HCT116 (cell line): ENCODE measurements at regions not wholly inside any gene's neighbourhood (a gene's known extent, or its start where the extent isn't known, plus 50 kb on each side); places are given as distances from the start of the nearest gene placed in this dataset.
"Not testable (repeated sequence)": the region's sequence is repeated elsewhere in the genome, so short reads cannot be mapped to it uniquely, and the experiment has no call there.

Source experiments
- ATAC-seq: fragments of 200-7000 bp; cut with Tn5 transposase; 2 replicates; pipeline ENCODE4 v1.9.1; 2020; ENCODE audit warnings: mild to moderate bottlenecking, moderate library complexity
- BruUV-seq: library from RNA; stranded (reverse); fragments of 400-500 nt; replicated peaks from 2 replicates; lab custom pipeline; 2021; lab: Mats Ljungman, UMichigan
- CTCF ChIA-PET: fragments of 300-600 bp; sonication (Branson Sonifier 250); formaldehyde crosslinking; loops from one replicate; lab custom pipeline; 2021; ENCODE audit warnings: antibody characterized with exemption; lab: Charles Lee
- POLR2A ChIA-PET: fragments of 300-600, 350-600 bp; sonication (Branson Sonifier 250); formaldehyde crosslinking; loops from one replicate; lab custom pipeline; 2021; ENCODE audit warnings: antibody characterized with exemption; lab: Charles Lee
- RAD21 ChIA-PET, 2 experiments: fragments of 300-600 bp; sonication (Branson Sonifier 250); formaldehyde crosslinking; loops; one replicate each; lab custom pipeline; 2023; ENCODE audit warnings: low total read pairs in 2 of 2; ENCODE audit not compliant: uncharacterized antibody in 2 of 2, unreplicated experiment in 2 of 2, low non-redundant PET in 1 of 2; lab: Charles Lee
- DNase-seq: peaks from one replicate; pipeline ENCODE4 v3.0.0-alpha.2; 2010; ENCODE audit warnings: low read depth, low spot score
- H2AFZ ChIP-seq: fragments of 200-600 bp; shearing (Covaris generic), sonication (generic); 2 replicates; pipeline ENCODE4 v1.6.1; 2017; ENCODE audit warnings: low read depth, mixed run types, mixed read lengths, antibody characterized with exemption, low read length; ENCODE audit not compliant: poor library complexity, severe bottlenecking
- H3K27ac ChIP-seq: 2 replicates; pipeline ENCODE4 v1.5.1; 2012; ENCODE audit warnings: low read depth, low read length
- H3K27me3 ChIP-seq: fragments of 200-600 bp; sonication (generic); 2 replicates; pipeline ENCODE4 v1.6.1; 2016; ENCODE audit warnings: mixed run types, low read length, mixed read lengths; ENCODE audit not compliant: insufficient read depth
- H3K36me3 ChIP-seq, 2 experiments: fragments of 200-500 bp in 1 of 2; fragments of 200-600 bp in 1 of 2; sonication (Bioruptor generic) in 1 of 2; sonication (generic) in 1 of 2; 2 replicates each; pipeline versions ENCODE4 v1.5.1 to v1.6.1; 2014 to 2016; ENCODE audit warnings: low read length in 2 of 2, inconsistent platforms in 1 of 2, mixed read lengths in 1 of 2, mixed run types in 1 of 2; ENCODE audit not compliant: insufficient read depth in 2 of 2, control insufficient read depth in 1 of 2
- H3K4me1 ChIP-seq, 2 experiments: fragments of 200-600 bp in 1 of 2; sonication (generic) in 1 of 2; 2 replicates each; pipeline versions ENCODE4 v1.5.1 to v1.6.1; 2012 to 2017; ENCODE audit warnings: low read length in 2 of 2, inconsistent platforms in 1 of 2, mild to moderate bottlenecking in 1 of 2, mixed read lengths in 1 of 2, mixed run types in 1 of 2, moderate library complexity in 1 of 2; ENCODE audit not compliant: insufficient read depth in 2 of 2, control insufficient read depth in 1 of 2
- H3K4me2 ChIP-seq: fragments of 200-600 bp; sonication (generic); 2 replicates; pipeline ENCODE4 v1.6.1; 2017; ENCODE audit warnings: mixed run types, low read length, mixed read lengths
- H3K4me3 ChIP-seq, 2 experiments: fragments of 200-600 bp in 1 of 2; sonication (generic) in 1 of 2; replicated peaks in 1 of 2; 2 replicates each; pipeline ENCODE4 v1.5.1; 2011 to 2016; ENCODE audit warnings: low read length in 2 of 2, control low read depth in 1 of 2, low read depth in 1 of 2, mild to moderate bottlenecking in 1 of 2, mixed read lengths in 1 of 2, mixed run types in 1 of 2
- H3K79me2 ChIP-seq: fragments of 200-600 bp; sonication (generic); 2 replicates; pipeline ENCODE4 v1.6.1; 2017; ENCODE audit warnings: mild to moderate bottlenecking, mixed run types, low read length, moderate library complexity, mixed read lengths; ENCODE audit not compliant: insufficient read depth
- H3K9ac ChIP-seq: fragments of 200-600 bp; sonication (generic); 2 replicates; pipeline ENCODE4 v1.6.1; 2016; ENCODE audit warnings: low read length, mixed read lengths
- H3K9me2 ChIP-seq: fragments of 200-600 bp; sonication (generic), shearing (Covaris generic); 2 replicates; pipeline ENCODE4 v1.6.1; 2017; ENCODE audit warnings: mixed run types, mild to moderate bottlenecking, moderate library complexity; ENCODE audit not compliant: insufficient read depth
- H3K9me3 ChIP-seq, 2 experiments: fragments of 200-500 bp in 1 of 2; fragments of 200-600 bp in 1 of 2; sonication (Bioruptor generic) in 1 of 2; sonication (generic) in 1 of 2; 2 replicates each; pipeline ENCODE4 v1.6.1; 2014 to 2017; ENCODE audit warnings: low read length in 2 of 2, mixed read lengths in 2 of 2, inconsistent platforms in 1 of 2, low read depth in 1 of 2, mild to moderate bottlenecking in 1 of 2, mixed run types in 1 of 2, moderate library complexity in 1 of 2; ENCODE audit not compliant: control insufficient read depth in 1 of 2, insufficient read depth in 1 of 2
- H4K20me1 ChIP-seq: fragments of 200-600 bp; sonication (generic), shearing (Covaris generic); 2 replicates; pipeline ENCODE4 v1.6.1; 2017; ENCODE audit warnings: mixed run types, mild to moderate bottlenecking, moderate library complexity; ENCODE audit not compliant: insufficient read depth
- CTCF ChIP-seq, 3 experiments: fragments of 200-600 bp in 1 of 3; sonication (generic) in 1 of 3; IDR thresholded peaks in 2 of 3; conservative IDR thresholded peaks in 1 of 3; 2 replicates each; pipeline ENCODE4 v1.5.1; 2012 to 2017; ENCODE audit warnings: low read depth in 2 of 3, low read length in 2 of 3, antibody characterized with exemption in 1 of 3, borderline replicate concordance in 1 of 3, control low read depth in 1 of 3, mild to moderate bottlenecking in 1 of 3, mixed read lengths in 1 of 3, mixed run types in 1 of 3, moderate library complexity in 1 of 3; ENCODE audit not compliant: insufficient read depth in 1 of 3
- MAX ChIP-seq: IDR thresholded peaks from 2 replicates; pipeline ENCODE4 v1.6.1; 2012
- TCF7L2 ChIP-seq: IDR thresholded peaks from 2 replicates; pipeline ENCODE4 v1.7.0; 2011; ENCODE audit warnings: borderline replicate concordance, inconsistent platforms; ENCODE audit not compliant: insufficient read depth, insufficient read length; ENCODE audit errors: extremely low read depth
- ZNF274 ChIP-seq: fragments of 200-500 bp; sonication (Bioruptor generic); IDR thresholded peaks from 2 replicates; pipeline ENCODE4 v1.6.1; 2014; ENCODE audit warnings: mild to moderate bottlenecking, low read depth, low read length, inconsistent platforms
- intact Hi-C: fragments of 100-400 bp; cut with micrococcal nuclease; formaldehyde crosslinking; loops from 2 replicates; pipeline ENCODE4 v1.10.0; 2022
- TF ChIP-seq, protein P1 (sequence below): IDR thresholded peaks from 2 replicates; pipeline ENCODE4 v1.6.1; 2012; ENCODE audit warnings: low read depth

DNA sequence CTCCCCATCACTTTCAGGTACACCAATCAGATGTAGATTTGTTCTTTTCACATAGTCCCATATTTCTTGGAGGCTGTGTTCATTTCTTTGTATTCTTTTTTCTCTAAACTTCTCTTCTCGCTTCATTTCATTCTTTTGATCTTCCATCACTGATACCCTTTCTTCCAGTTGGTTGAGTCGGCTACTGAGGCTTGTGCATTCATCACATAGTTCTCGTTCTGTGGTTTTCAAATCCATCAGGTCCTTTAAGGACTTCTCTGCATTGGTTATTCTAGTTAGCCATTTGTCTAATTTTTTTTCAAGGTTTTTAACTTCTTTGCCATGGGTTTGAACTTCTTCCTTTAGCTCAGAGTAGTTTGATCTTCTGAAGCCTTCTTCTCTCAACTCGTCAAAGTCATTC is 128.0 kb upstream of the ELOVL6 start:
- H3K4me2 ChIP-seq, H3K27me3 ChIP-seq, H3K4me3 ChIP-seq, H3K9me2 ChIP-seq, BruUV-seq, RAD21 ChIA-PET, H3K9ac ChIP-seq, H2AFZ ChIP-seq, H3K79me2 ChIP-seq, H3K9me3 ChIP-seq, H3K27ac ChIP-seq, intact Hi-C loops, H3K36me3 ChIP-seq, H4K20me1 ChIP-seq, DNase-seq, POLR2A ChIA-PET, CTCF ChIA-PET, H3K4me1 ChIP-seq, ATAC-seq: not testable (repeated sequence)

DNA sequence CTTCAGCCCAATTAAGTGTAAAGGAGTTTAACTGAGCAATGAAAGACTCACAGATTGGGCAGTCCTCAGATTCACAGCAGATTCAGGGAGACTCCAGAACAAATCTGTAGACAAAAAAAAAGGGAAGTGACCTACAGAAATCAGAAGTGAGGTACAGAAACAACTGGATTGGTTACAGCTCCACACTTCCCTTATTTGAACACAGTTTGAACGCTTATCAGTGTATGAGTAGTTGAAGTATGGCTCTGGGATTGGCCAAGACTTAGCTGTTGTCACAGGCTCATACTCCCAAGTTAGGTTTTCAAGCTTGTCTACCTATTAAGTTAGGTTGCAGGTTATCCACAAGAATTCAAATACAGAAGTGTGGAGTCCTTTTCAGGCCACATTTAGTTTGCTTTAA is 112.4 kb upstream of the ELOVL6 start:
- TF ChIP-seq MAX (no peak), CTCF (IDR thresholded peaks at IDR 0.05 in 2 of 3, conservative IDR thresholded peaks at IDR 0.05 in 1 of 3; ENCODE audit: borderline replicate concordance in 1 of 3, insufficient read depth in 1 of 3, low read depth in 2 of 3, low read length in 2 of 3) (no peak), ZNF274 (no peak), TCF7L2 (no peak)
- TF ChIP-seq, protein P1, sequence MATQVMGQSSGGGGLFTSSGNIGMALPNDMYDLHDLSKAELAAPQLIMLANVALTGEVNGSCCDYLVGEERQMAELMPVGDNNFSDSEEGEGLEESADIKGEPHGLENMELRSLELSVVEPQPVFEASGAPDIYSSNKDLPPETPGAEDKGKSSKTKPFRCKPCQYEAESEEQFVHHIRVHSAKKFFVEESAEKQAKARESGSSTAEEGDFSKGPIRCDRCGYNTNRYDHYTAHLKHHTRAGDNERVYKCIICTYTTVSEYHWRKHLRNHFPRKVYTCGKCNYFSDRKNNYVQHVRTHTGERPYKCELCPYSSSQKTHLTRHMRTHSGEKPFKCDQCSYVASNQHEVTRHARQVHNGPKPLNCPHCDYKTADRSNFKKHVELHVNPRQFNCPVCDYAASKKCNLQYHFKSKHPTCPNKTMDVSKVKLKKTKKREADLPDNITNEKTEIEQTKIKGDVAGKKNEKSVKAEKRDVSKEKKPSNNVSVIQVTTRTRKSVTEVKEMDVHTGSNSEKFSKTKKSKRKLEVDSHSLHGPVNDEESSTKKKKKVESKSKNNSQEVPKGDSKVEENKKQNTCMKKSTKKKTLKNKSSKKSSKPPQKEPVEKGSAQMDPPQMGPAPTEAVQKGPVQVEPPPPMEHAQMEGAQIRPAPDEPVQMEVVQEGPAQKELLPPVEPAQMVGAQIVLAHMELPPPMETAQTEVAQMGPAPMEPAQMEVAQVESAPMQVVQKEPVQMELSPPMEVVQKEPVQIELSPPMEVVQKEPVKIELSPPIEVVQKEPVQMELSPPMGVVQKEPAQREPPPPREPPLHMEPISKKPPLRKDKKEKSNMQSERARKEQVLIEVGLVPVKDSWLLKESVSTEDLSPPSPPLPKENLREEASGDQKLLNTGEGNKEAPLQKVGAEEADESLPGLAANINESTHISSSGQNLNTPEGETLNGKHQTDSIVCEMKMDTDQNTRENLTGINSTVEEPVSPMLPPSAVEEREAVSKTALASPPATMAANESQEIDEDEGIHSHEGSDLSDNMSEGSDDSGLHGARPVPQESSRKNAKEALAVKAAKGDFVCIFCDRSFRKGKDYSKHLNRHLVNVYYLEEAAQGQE, result no peak
- no peaks in the 10 kb centered on the region for H3K9me3 ChIP-seq
- peak; percentile 53; the same call in 1 of the 2 replicates for ATAC-seq
- no peak overlapping the region for H3K9ac ChIP-seq
- POLR2A ChIA-PET, result no interaction called here
- H3K36me3 ChIP-seq, result no peaks in the 10 kb centered on the region
- no peak for DNase-seq
- no peaks in the 10 kb centered on the region for H3K4me1 ChIP-seq
- CTCF ChIA-PET, result no interaction called here
- no peaks in the 10 kb centered on the region for H3K27me3 ChIP-seq
- H3K79me2 ChIP-seq, result no peaks in the 10 kb centered on the region
- H2AFZ ChIP-seq, result peak overlapping the region; percentile 29
- RAD21 ChIA-PET, result no interaction called here
- H3K4me3 ChIP-seq, result no peak overlapping the region
- BruUV-seq, result no TSS peak
- H3K4me2 ChIP-seq, result no peak overlapping the region
- no peaks in the 10 kb centered on the region for H4K20me1 ChIP-seq
- H3K27ac ChIP-seq, result no peak overlapping the region
- intact Hi-C loops, result no loop called here
- H3K9me2 ChIP-seq, result 0 out of 2 replicates have a peak, but pooled peaks cover 3% of the 10 kb centered on the region
